Panc1 (cell line): ENCODE measurements at regions not wholly inside any gene's neighbourhood (a gene's known extent, or its start where the extent isn't known, plus 50 kb on each side); places are given as distances from the start of the nearest gene placed in this dataset.

Experiments
- POLR2AphosphoS5 ChIP-seq: IDR thresholded peaks from 2 replicates; pipeline ENCODE4 v1.6.1; 2012; ENCODE audit warnings: mild to moderate bottlenecking, low read depth, low read length, moderate library complexity
- SIN3A ChIP-seq: IDR thresholded peaks from 2 replicates; pipeline ENCODE4 v1.6.1; 2012; ENCODE audit warnings: low read depth, mild to moderate bottlenecking, low read length, moderate library complexity, borderline replicate concordance; ENCODE audit not compliant: insufficient read depth
- TCF7L2 ChIP-seq: IDR thresholded peaks from 2 replicates; pipeline ENCODE4 v1.6.1; 2011; ENCODE audit warnings: mild to moderate bottlenecking, low read depth, low read length, inconsistent platforms
- TF ChIP-seq, protein P1 (sequence below): fragments of 450-650 bp; IDR thresholded peaks from 2 replicates; pipeline ENCODE4 v1.5.1; 2017; ENCODE audit warnings: mild to moderate bottlenecking
- TF ChIP-seq, protein P2 (sequence below), 2 experiments: IDR thresholded peaks; 2 replicates each; pipeline ENCODE4 v1.6.1; 2011 to 2012; ENCODE audit warnings: low read depth in 2 of 2, control low read depth in 1 of 2, low read length in 1 of 2, mild to moderate bottlenecking in 1 of 2, moderate library complexity in 1 of 2; ENCODE audit not compliant: insufficient read depth in 1 of 2

DNA sequence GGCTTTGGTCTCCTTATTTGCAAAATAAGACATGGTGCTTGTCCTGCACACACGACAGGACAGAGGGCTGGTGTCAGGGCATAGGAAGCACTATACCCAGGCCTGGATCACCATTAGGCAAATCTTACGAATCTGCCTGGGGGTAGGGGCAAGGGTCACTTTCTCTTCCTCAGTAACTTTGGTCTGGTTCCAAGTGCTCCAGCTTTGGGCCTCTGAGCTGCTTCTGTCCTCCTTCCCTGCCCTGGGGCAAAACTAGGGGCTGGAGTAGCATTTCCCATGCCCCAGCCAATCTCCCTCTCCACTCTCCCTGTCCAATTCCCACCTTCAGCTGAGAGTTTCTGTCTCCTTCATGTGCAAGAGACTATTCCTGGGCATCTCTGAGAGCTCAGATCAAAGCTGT lies 123.7 kb upstream of the NECTIN1 start:
- TF ChIP-seq, protein P1, sequence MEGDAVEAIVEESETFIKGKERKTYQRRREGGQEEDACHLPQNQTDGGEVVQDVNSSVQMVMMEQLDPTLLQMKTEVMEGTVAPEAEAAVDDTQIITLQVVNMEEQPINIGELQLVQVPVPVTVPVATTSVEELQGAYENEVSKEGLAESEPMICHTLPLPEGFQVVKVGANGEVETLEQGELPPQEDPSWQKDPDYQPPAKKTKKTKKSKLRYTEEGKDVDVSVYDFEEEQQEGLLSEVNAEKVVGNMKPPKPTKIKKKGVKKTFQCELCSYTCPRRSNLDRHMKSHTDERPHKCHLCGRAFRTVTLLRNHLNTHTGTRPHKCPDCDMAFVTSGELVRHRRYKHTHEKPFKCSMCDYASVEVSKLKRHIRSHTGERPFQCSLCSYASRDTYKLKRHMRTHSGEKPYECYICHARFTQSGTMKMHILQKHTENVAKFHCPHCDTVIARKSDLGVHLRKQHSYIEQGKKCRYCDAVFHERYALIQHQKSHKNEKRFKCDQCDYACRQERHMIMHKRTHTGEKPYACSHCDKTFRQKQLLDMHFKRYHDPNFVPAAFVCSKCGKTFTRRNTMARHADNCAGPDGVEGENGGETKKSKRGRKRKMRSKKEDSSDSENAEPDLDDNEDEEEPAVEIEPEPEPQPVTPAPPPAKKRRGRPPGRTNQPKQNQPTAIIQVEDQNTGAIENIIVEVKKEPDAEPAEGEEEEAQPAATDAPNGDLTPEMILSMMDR = no peak
- TF ChIP-seq POLR2AphosphoS5 (no peak), TCF7L2 (no peak), SIN3A (no peak)
- TF ChIP-seq, protein P2, sequence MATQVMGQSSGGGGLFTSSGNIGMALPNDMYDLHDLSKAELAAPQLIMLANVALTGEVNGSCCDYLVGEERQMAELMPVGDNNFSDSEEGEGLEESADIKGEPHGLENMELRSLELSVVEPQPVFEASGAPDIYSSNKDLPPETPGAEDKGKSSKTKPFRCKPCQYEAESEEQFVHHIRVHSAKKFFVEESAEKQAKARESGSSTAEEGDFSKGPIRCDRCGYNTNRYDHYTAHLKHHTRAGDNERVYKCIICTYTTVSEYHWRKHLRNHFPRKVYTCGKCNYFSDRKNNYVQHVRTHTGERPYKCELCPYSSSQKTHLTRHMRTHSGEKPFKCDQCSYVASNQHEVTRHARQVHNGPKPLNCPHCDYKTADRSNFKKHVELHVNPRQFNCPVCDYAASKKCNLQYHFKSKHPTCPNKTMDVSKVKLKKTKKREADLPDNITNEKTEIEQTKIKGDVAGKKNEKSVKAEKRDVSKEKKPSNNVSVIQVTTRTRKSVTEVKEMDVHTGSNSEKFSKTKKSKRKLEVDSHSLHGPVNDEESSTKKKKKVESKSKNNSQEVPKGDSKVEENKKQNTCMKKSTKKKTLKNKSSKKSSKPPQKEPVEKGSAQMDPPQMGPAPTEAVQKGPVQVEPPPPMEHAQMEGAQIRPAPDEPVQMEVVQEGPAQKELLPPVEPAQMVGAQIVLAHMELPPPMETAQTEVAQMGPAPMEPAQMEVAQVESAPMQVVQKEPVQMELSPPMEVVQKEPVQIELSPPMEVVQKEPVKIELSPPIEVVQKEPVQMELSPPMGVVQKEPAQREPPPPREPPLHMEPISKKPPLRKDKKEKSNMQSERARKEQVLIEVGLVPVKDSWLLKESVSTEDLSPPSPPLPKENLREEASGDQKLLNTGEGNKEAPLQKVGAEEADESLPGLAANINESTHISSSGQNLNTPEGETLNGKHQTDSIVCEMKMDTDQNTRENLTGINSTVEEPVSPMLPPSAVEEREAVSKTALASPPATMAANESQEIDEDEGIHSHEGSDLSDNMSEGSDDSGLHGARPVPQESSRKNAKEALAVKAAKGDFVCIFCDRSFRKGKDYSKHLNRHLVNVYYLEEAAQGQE (IDR thresholded peaks at IDR 0.05; ENCODE audit: insufficient read depth in 1 of 2, low read depth in 2 of 2, low read length in 1 of 2) = no peak
